Gastroesophageal sphincter (tissue), 4 donors: ENCODE measurements at regions not wholly inside any gene's neighbourhood (a gene's known extent, or its start where the extent isn't known, plus 50 kb on each side); places are given as distances from the start of the nearest gene placed in this dataset.

Experiments used
- ATAC-seq: fragments of 150-250 bp; one replicate; pipeline ENCODE4 v1.9.1; 2016; ENCODE audit warnings: mild to moderate bottlenecking, moderate library complexity
- H3K27ac ChIP-seq, 4 donors: fragments of 200-600 bp; sonication (generic) in 3 of 4; 1 replicate in 3 of 4; 2 replicates in 1 of 4; pipeline ENCODE4 v1.5.1; 2016 to 2019
- H3K27me3 ChIP-seq: fragments of 200-600 bp; sonication (generic); one replicate; pipeline ENCODE4 v1.5.1; 2019
- H3K36me3 ChIP-seq, 2 donors: fragments of 200-600 bp; sonication (generic); one replicate each; pipeline ENCODE4 v1.5.1; 2019; ENCODE audit warnings: control low read depth in 1 of 2
- H3K4me1 ChIP-seq, 3 donors: fragments of 200-600 bp; sonication (generic); 1 replicate in 2 of 3; 2 replicates in 1 of 3; pipeline ENCODE4 v1.5.1; 2016 to 2019; ENCODE audit warnings: control low read depth in 2 of 3
- H3K4me3 ChIP-seq, 2 donors: fragments of 200-600 bp; sonication (generic); one replicate each; pipeline ENCODE4 v1.5.1; 2019; ENCODE audit warnings: mild to moderate bottlenecking in 1 of 2, moderate library complexity in 1 of 2
- H3K9me3 ChIP-seq, 3 donors: fragments of 200-600 bp; sonication (generic); one replicate each; pipeline ENCODE4 v1.5.1; 2017 to 2019; ENCODE audit warnings: control low read depth in 2 of 3
- CTCF ChIP-seq, 4 experiments: fragments of 200-600 bp in 2 of 4; fragments of 450-650 bp in 2 of 4; sonication (generic) in 1 of 4; IDR thresholded peaks; one replicate each; pipeline ENCODE4 v1.5.1; 2017 to 2019; ENCODE audit warnings: antibody characterized with exemption in 4 of 4, mild to moderate bottlenecking in 2 of 4, moderate library complexity in 2 of 4
- EP300 ChIP-seq: sonication (generic); formaldehyde crosslinking; IDR thresholded peaks from one replicate; pipeline ENCODE4 v1.6.1; 2017; ENCODE audit warnings: antibody characterized with exemption, mild to moderate bottlenecking
- POLR2A ChIP-seq, 2 donors: fragments of 450-650 bp; IDR thresholded peaks; one replicate each; pipeline ENCODE4 v1.6.1; 2017; ENCODE audit warnings: antibody characterized with exemption in 2 of 2, mild to moderate bottlenecking in 2 of 2, moderate library complexity in 1 of 2
- POLR2AphosphoS5 ChIP-seq: sonication (generic); formaldehyde crosslinking; IDR thresholded peaks from one replicate; pipeline ENCODE4 v1.6.1; 2017; ENCODE audit warnings: antibody characterized with exemption
- WGBS, 2 donors: methylation state at CpG; one replicate each; pipeline ENCODE4 v1.1.5; 2018; ENCODE audit warnings: low coverage in 1 of 2; 5-methylcytosine and 5-hydroxymethylcytosine counted together

DNA sequence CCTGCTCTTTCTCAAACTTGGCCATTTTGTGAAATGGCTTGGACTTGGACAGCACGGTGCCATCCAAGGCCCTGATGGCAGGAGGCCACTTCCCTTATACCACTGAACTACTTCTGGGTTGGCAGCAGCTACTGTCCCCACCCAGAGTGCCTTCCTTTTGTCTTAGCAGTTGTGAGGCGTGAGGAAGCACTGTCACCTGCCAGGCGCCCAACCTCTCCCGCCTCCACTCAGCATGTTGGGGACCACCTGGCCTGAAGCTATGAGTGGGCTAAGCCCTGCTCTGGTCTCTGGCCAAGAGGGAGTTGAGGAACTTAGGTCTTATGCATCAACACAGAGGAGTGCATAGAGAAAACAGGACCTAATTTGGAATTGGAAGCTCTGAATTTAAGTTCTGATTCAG lies 276.0 kb downstream of the ENC1 start:
- no peaks in the 10 kb centered on the region for H3K36me3 ChIP-seq
- no peak overlapping the region for H3K27ac ChIP-seq
- H3K4me3 ChIP-seq, result no peak overlapping the region
- WGBS, 2 donors, result 88% methylated on average over 4 of the region's 4 CpGs; no CpG with 5 or more reads in 1 of the 2 donors
- TF ChIP-seq POLR2A (IDR thresholded peaks at IDR 0.05) (no peak), EP300 (no peak), POLR2AphosphoS5 (no peak), CTCF (IDR thresholded peaks at IDR 0.05) (no peak)
- H3K9me3 ChIP-seq, result peaks cover 0 to 13% (median 0%) of the 10 kb centered on the region in 3 donors
- ATAC-seq, result no peak
- peaks cover 0 to under 1% (median 0%) of the 10 kb centered on the region in 3 donors for H3K4me1 ChIP-seq
- no peaks in the 10 kb centered on the region for H3K27me3 ChIP-seq

GRCh38 chr5:74363603-74364205 lies 276.8 kb downstream of the ENC1 start:
- Histone ChIP-seq H3K9me3 (peaks cover 0 to 13% (median 0%) of the 10 kb centered on the region in 3 donors), H3K4me3 (no peak overlapping the region), H3K4me1 (no peaks in the 10 kb centered on the region), H3K36me3 (no peaks in the 10 kb centered on the region), H3K27me3 (no peaks in the 10 kb centered on the region), H3K27ac (no peak overlapping the region)
- ATAC-seq, result no peak
- no CpG with 5 or more reads among the region's 7 CpGs for WGBS, 2 donors
- no peak for TF ChIP-seq EP300
- no peak for TF ChIP-seq POLR2AphosphoS5
- TF ChIP-seq CTCF (IDR thresholded peaks at IDR 0.05), result no peak
- TF ChIP-seq POLR2A (IDR thresholded peaks at IDR 0.05), result no peak

- TF ChIP-seq POLR2A (IDR thresholded peaks at IDR 0.05) (no peak), EP300 (no peak), POLR2AphosphoS5 (no peak), CTCF (IDR thresholded peaks at IDR 0.05) (no peak)
- no peaks in the 10 kb centered on the region for H3K4me1 ChIP-seq
- H3K27me3 ChIP-seq, result no peaks in the 10 kb centered on the region
- H3K9me3 ChIP-seq, result peaks cover 0 to 13% (median 0%) of the 10 kb centered on the region in 3 donors
- no peak for ATAC-seq
- 73 to 95% methylated on average over 6 to 11 of the region's 13 CpGs for WGBS, 2 donors
- no peaks in the 10 kb centered on the region for H3K36me3 ChIP-seq
- no peak overlapping the region for H3K27ac ChIP-seq
- no peak overlapping the region for H3K4me3 ChIP-seq
These were observed 278.8 kb downstream of the ENC1 start for GRCh38 chr5:74361406-74362358.

GRCh38 chr5:74360535-74361210 lies 279.9 kb downstream of the ENC1 start:
- Histone ChIP-seq H3K27me3 (no peaks in the 10 kb centered on the region), H3K9me3 (peaks cover 0 to 3% (median 0%) of the 10 kb centered on the region in 3 donors), H3K27ac (no peak overlapping the region), H3K36me3 (no peaks in the 10 kb centered on the region), H3K4me3 (no peak overlapping the region), H3K4me1 (no peaks in the 10 kb centered on the region)
- ATAC-seq, result no peak
- no peak for TF ChIP-seq POLR2AphosphoS5
- TF ChIP-seq EP300, result no peak
- no peak for TF ChIP-seq CTCF (IDR thresholded peaks at IDR 0.05)
- TF ChIP-seq POLR2A (IDR thresholded peaks at IDR 0.05), result no peak
- 50 to 61% methylated on average over 2 to 4 of the region's 7 CpGs for WGBS, 2 donors
